ENCODE measurements at regions not wholly inside any gene's neighbourhood (a gene's known extent, or its start where the extent isn't known, plus 50 kb on each side); places are given as distances from the start of the nearest gene placed in this dataset.

DNA sequence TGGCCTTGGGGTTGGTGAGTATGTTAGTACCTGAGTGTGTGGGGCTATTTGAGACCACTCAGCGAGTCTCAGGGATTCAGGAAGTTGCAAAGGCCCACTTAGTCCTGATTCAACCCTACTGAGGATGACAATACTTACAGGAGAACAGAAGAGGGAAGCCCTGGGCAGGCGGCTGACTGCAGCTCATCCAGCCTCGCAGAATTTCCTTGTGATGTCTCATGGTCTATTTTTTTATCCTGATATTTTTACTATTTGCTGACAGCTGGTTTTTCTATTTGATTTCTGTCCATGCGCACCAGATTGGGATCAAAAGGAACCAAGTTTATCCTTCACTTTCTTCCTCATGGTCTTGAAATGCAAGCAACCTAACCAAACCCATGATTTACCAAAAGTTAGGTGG, 201.8 kb upstream of the LNX1 start:
- no peak for TF ChIP-seq POLR2A (IDR thresholded peaks at IDR 0.05; ENCODE audit: borderline replicate concordance, extremely low read depth, insufficient read depth, insufficient read length)
- TF ChIP-seq, protein P1, sequence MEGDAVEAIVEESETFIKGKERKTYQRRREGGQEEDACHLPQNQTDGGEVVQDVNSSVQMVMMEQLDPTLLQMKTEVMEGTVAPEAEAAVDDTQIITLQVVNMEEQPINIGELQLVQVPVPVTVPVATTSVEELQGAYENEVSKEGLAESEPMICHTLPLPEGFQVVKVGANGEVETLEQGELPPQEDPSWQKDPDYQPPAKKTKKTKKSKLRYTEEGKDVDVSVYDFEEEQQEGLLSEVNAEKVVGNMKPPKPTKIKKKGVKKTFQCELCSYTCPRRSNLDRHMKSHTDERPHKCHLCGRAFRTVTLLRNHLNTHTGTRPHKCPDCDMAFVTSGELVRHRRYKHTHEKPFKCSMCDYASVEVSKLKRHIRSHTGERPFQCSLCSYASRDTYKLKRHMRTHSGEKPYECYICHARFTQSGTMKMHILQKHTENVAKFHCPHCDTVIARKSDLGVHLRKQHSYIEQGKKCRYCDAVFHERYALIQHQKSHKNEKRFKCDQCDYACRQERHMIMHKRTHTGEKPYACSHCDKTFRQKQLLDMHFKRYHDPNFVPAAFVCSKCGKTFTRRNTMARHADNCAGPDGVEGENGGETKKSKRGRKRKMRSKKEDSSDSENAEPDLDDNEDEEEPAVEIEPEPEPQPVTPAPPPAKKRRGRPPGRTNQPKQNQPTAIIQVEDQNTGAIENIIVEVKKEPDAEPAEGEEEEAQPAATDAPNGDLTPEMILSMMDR (IDR thresholded peaks at IDR 0.05 in 2 of 3, conservative IDR thresholded peaks at IDR 0.05 in 1 of 3; ENCODE audit: borderline replicate concordance in 1 of 3, insufficient read depth in 1 of 3, low read depth in 2 of 3, low read length in 2 of 3), result no peak
- TF ChIP-seq POLR2AphosphoS5 (IDR thresholded peaks at IDR 0.05; ENCODE audit: low read depth, low read length), result no peak
- no peak for TF ChIP-seq MAX (IDR thresholded peaks at IDR 0.05)
- no peak for TF ChIP-seq TCF7L2 (IDR thresholded peaks at IDR 0.05; ENCODE audit: borderline replicate concordance, extremely low read depth, insufficient read depth, insufficient read length)
- TF ChIP-seq ZNF274 (IDR thresholded peaks at IDR 0.05; ENCODE audit: low read depth, low read length), result no peak
- TF ChIP-seq SP1 (IDR thresholded peaks at IDR 0.05; ENCODE audit: low read depth), result no peak
- TF ChIP-seq YY1 (IDR thresholded peaks at IDR 0.05; ENCODE audit: extremely low read depth, insufficient replicate concordance, low read depth, low read length), result no peak
- no peak for TF ChIP-seq EGR1 (IDR thresholded peaks at IDR 0.05; ENCODE audit: low read depth)
- no peak for TF ChIP-seq EZH2 (IDR thresholded peaks at IDR 0.05)

All from HCT116 (cell line).